ENCODE measurements at regions not wholly inside any gene's neighbourhood (a gene's known extent, or its start where the extent isn't known, plus 50 kb on each side); places are given as distances from the start of the nearest gene placed in this dataset.

DNA sequence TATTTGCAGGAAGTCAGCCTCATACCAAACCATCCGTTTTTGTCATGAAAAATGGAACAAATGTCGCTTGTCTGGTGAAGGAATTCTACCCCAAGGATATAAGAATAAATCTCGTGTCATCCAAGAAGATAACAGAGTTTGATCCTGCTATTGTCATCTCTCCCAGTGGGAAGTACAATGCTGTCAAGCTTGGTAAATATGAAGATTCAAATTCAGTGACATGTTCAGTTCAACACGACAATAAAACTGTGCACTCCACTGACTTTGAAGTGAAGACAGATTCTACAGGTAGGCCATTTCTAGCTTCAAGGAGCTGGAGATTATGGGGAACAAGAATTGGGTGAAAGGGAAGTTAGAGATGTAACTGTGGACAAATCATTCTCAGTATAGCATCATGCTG is 126.1 kb downstream of the DAD1 start:
- Histone ChIP-seq H3K18ac (ENCODE audit: low read depth, low read length) (no peak overlapping the region), H3K56ac (ENCODE audit: extremely low read depth, insufficient read depth, low read length) (no peak overlapping the region), H4K91ac (ENCODE audit: insufficient read depth, low read depth, low read length) (no peak overlapping the region), H3K9ac (ENCODE audit: low read depth, low read length) (no peak overlapping the region), H4K5ac (ENCODE audit: low read depth, low read length) (no peak overlapping the region), H4K20me1 (ENCODE audit: insufficient read depth, low read length) (no peaks in the 10 kb centered on the region), H2BK20ac (ENCODE audit: low read depth, low read length) (no peak overlapping the region), H3K9me1 (ENCODE audit: insufficient read depth, low read length) (no peaks in the 10 kb centered on the region), H3K4me1 (ENCODE audit: control insufficient read depth, insufficient read depth, low read length) (0 out of 2 replicates have a peak, but pooled peaks cover 2% of the 10 kb centered on the region), H3K27ac (ENCODE audit: insufficient read depth, low read length) (no peak overlapping the region), H2AK9ac (replicated peaks; ENCODE audit: low read depth, low read length, poor library complexity) (no peak overlapping the region), H3K79me1 (ENCODE audit: low read depth in 1 of 2, low read length in 2 of 2) (no peaks in the 10 kb centered on the region), H3K27me3 (ENCODE audit: control insufficient read depth, insufficient read depth, low read length) (peaks cover 43% of the 10 kb centered on the region), H2BK15ac (ENCODE audit: low read depth, low read length) (no peak overlapping the region), H4K8ac (ENCODE audit: low read depth in 2 of 2, low read length in 2 of 2) (no peak overlapping the region), H3K4ac (ENCODE audit: low read depth, low read length) (no peak overlapping the region), H3K14ac (replicated peaks; ENCODE audit: low read depth, low read length) (no peak overlapping the region), H2BK120ac (ENCODE audit: low read depth, low read length) (no peak overlapping the region), H3K9me3 (ENCODE audit: control insufficient read depth, insufficient read depth, low read length) (no peaks in the 10 kb centered on the region), H2AK5ac (ENCODE audit: low read depth, low read length) (no peak overlapping the region), H3K4me3 (ENCODE audit: insufficient read depth, low read depth, low read length) (no peak overlapping the region), H3K4me2 (ENCODE audit: low read depth, low read length) (no peak overlapping the region), H3K23ac (ENCODE audit: low read depth, low read length) (no peak overlapping the region), H2BK5ac (ENCODE audit: low read depth, low read length, poor library complexity, severe bottlenecking) (no peak overlapping the region), H2AFZ (replicated peaks; ENCODE audit: low read length, poor library complexity) (no peak overlapping the region), H3K36me3 (ENCODE audit: control insufficient read depth, insufficient read depth, low read length) (no peaks in the 10 kb centered on the region)
- WGBS, 2 experiments (ENCODE audit: extremely low coverage in 2 of 2, insufficient read length in 1 of 2): no CpG with 5 or more reads among the region's 4 CpGs
- TF ChIP-seq POLR2A (IDR thresholded peaks at IDR 0.05; ENCODE audit: low read depth, low read length): no peak
- TF ChIP-seq MAFK (IDR thresholded peaks at IDR 0.05; ENCODE audit: low read depth, low read length): no peak
- TF ChIP-seq SMC3 (IDR thresholded peaks at IDR 0.05; ENCODE audit: low read depth, low read length): no peak
- no peak for TF ChIP-seq RAD21 (IDR thresholded peaks at IDR 0.05; ENCODE audit: low read length)
- no peak for TF ChIP-seq CEBPB (IDR thresholded peaks at IDR 0.05; ENCODE audit: low read depth, low read length)
- TF ChIP-seq MAZ (IDR thresholded peaks at IDR 0.05; ENCODE audit: borderline replicate concordance, low read depth, low read length): no peak
- BruUV-seq (replicated peaks): no TSS peak
- CTCF ChIA-PET: interaction anchor here (0.6 kb wide), 1 partner anchor 1184 kb away, joined by 6 read pairs; no protein-coding TSS in a partner anchor
- in situ Hi-C loops (cut with MboI; ENCODE audit: low sequenced_read_pairs) (no loop called here), dilution Hi-C loops (cut with HindIII; ENCODE audit: low sequenced_read_pairs, unreplicated experiment) (no loop called here), intact Hi-C loops (cut with micrococcal nuclease) (no loop called here)
- DNase-seq (no peak), ATAC-seq (ENCODE audit: low read depth) (no peak)
- POLR2A ChIA-PET (ENCODE audit: unreplicated experiment): no interaction called here

All from IMR-90 (cell line).